ENCODE measurements at regions not wholly inside any gene's neighbourhood (a gene's known extent, or its start where the extent isn't known, plus 50 kb on each side); places are given as distances from the start of the nearest gene placed in this dataset.

DNA sequence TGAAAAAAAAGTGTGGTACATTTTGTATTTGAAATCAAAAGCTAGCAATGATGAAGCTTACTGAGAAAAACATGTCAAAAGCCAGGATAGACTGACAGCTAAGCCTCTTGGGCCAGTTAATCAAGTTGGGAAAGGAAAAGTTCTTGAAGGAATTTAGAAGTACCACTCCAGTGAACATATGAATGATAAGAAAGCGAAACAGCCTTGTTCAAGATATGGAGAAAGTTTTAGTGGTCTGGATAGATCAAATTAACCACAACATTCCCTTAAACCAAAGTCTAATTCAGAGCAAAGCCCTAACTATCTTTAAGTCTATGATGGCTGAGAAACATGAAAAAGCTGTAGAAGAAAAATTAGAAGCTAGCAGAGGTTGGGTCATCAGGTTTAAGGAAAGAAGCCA is 268.3 kb downstream of the PDHA2 start:
- Histone ChIP-seq H2AFZ (ENCODE audit: low read length) (no peak overlapping the region), H3K18ac (ENCODE audit: low read length) (no peak overlapping the region), H3K4me1 (ENCODE audit: control insufficient read depth in 2 of 2, insufficient read depth in 1 of 2, low read depth in 1 of 2, low read length in 2 of 2) (no peaks in the 10 kb centered on the region), H3K27ac (replicated peaks; ENCODE audit: low read length) (no peak overlapping the region), H3K4ac (ENCODE audit: low read length) (no peak overlapping the region), H3K36me3 (replicated peaks in 1 of 2; ENCODE audit: control insufficient read depth in 2 of 2, insufficient read depth in 2 of 2, low read length in 2 of 2) (no peaks in the 10 kb centered on the region), H3K4me3 (ENCODE audit: low read length in 2 of 2) (no peak overlapping the region), H2BK5ac (ENCODE audit: low read length) (no peak overlapping the region), H2BK15ac (ENCODE audit: low read length) (no peak overlapping the region), H3K4me2 (ENCODE audit: insufficient read depth, low read length, poor library complexity, severe bottlenecking) (no peak overlapping the region), H3K9me3 (replicated peaks in 1 of 2; ENCODE audit: control insufficient read depth in 2 of 2, insufficient read depth in 1 of 2, low read depth in 1 of 2, low read length in 2 of 2) (peaks cover 0 to 5% of the 10 kb centered on the region in 2 donors), H4K8ac (ENCODE audit: low read depth, low read length) (no peak overlapping the region), H2BK120ac (ENCODE audit: low read depth, low read length) (no peak overlapping the region), H2BK12ac (ENCODE audit: low read length) (no peak overlapping the region), H2AK5ac (ENCODE audit: low read depth, low read length) (no peak overlapping the region), H3K23ac (ENCODE audit: low read depth, low read length, poor library complexity) (no peak overlapping the region), H3K9ac (ENCODE audit: low read depth, low read length, poor library complexity) (no peak overlapping the region), H3K27me3 (ENCODE audit: control insufficient read depth in 3 of 3, insufficient read depth in 3 of 3, low read depth in 1 of 3, low read length in 3 of 3) (no peaks in the 10 kb centered on the region), H4K91ac (ENCODE audit: low read depth, low read length, poor library complexity) (no peak overlapping the region), H3K79me1 (ENCODE audit: low read depth, low read length) (no peaks in the 10 kb centered on the region), H3K14ac (ENCODE audit: low read length) (no peak overlapping the region)
- WGBS, 2 donors (ENCODE audit: extremely low coverage in 2 of 2, insufficient read length in 2 of 2, insufficient replicate concordance in 1 of 2) = no CpG with 5 or more reads among the region's 1 CpG
- DNase-seq (ENCODE audit: low spot score) = no peak

- H3K4me2 ChIP-seq (ENCODE audit: insufficient read depth, low read length, poor library complexity, severe bottlenecking) = no peak overlapping the region
- no peaks in the 10 kb centered on the region for H3K36me3 ChIP-seq (replicated peaks in 1 of 2; ENCODE audit: control insufficient read depth in 2 of 2, insufficient read depth in 2 of 2, low read length in 2 of 2)
- H3K18ac ChIP-seq (ENCODE audit: low read length) = no peak overlapping the region
- no peak for DNase-seq (ENCODE audit: low spot score)
- no peaks in the 10 kb centered on the region for H3K27me3 ChIP-seq (ENCODE audit: control insufficient read depth in 3 of 3, insufficient read depth in 3 of 3, low read depth in 1 of 3, low read length in 3 of 3)
- H3K9ac ChIP-seq (ENCODE audit: low read depth, low read length, poor library complexity) = no peak overlapping the region
- no peak overlapping the region for H2AFZ ChIP-seq (ENCODE audit: low read length)
- no peak overlapping the region for H3K14ac ChIP-seq (ENCODE audit: low read length)
- H2BK15ac ChIP-seq (ENCODE audit: low read length) = no peak overlapping the region
- H3K4me3 ChIP-seq (ENCODE audit: low read length in 2 of 2) = no peak overlapping the region
- H2BK5ac ChIP-seq (ENCODE audit: low read length) = no peak overlapping the region
- no peak overlapping the region for H4K91ac ChIP-seq (ENCODE audit: low read depth, low read length, poor library complexity)
- H2AK5ac ChIP-seq (ENCODE audit: low read depth, low read length) = no peak overlapping the region
- H2BK120ac ChIP-seq (ENCODE audit: low read depth, low read length) = no peak overlapping the region
- no peaks in the 10 kb centered on the region for H3K79me1 ChIP-seq (ENCODE audit: low read depth, low read length)
- H3K9me3 ChIP-seq (replicated peaks in 1 of 2; ENCODE audit: control insufficient read depth in 2 of 2, insufficient read depth in 1 of 2, low read depth in 1 of 2, low read length in 2 of 2) = peaks cover 0 to 5% of the 10 kb centered on the region in 2 donors
- H3K23ac ChIP-seq (ENCODE audit: low read depth, low read length, poor library complexity) = no peak overlapping the region
- H4K8ac ChIP-seq (ENCODE audit: low read depth, low read length) = no peak overlapping the region
- H3K27ac ChIP-seq (replicated peaks; ENCODE audit: low read length) = no peak overlapping the region
- no peak overlapping the region for H3K4ac ChIP-seq (ENCODE audit: low read length)
- no peaks in the 10 kb centered on the region for H3K4me1 ChIP-seq (ENCODE audit: control insufficient read depth in 2 of 2, insufficient read depth in 1 of 2, low read depth in 1 of 2, low read length in 2 of 2)
- H2BK12ac ChIP-seq (ENCODE audit: low read length) = no peak overlapping the region
Measured at GRCh38 chr4:96112631-96113030, 272.7 kb downstream of the PDHA2 start.

DNA sequence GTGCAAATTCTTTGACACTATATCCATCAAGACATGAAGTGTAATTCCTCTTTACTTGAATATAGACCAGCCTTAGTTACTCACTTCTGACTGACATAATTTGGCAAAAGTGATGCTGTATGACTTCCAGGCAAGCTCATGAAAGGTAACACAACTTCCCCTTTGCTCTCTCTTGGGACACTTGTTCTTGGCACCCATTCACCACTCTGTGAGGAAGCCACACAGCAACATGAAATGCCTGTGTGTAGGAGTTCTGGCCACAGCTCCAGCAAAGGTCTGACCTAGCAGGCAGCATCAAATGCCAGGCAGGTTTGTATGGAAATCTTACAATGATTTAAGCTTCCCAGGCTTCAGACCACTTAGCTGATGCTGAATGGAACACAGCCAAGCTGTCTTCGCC is 280.3 kb downstream of the PDHA2 start:
- Histone ChIP-seq H2BK5ac (ENCODE audit: low read length) (no peak overlapping the region), H3K9me3 (replicated peaks in 1 of 2; ENCODE audit: control insufficient read depth in 2 of 2, insufficient read depth in 1 of 2, low read depth in 1 of 2, low read length in 2 of 2) (no peaks in the 10 kb centered on the region), H3K79me1 (ENCODE audit: low read depth, low read length) (no peaks in the 10 kb centered on the region), H3K18ac (ENCODE audit: low read length) (no peak overlapping the region), H3K27me3 (ENCODE audit: control insufficient read depth in 3 of 3, insufficient read depth in 3 of 3, low read depth in 1 of 3, low read length in 3 of 3) (no peaks in the 10 kb centered on the region), H3K23ac (ENCODE audit: low read depth, low read length, poor library complexity) (no peak overlapping the region), H3K4me3 (ENCODE audit: low read length in 2 of 2) (no peak overlapping the region), H2AFZ (ENCODE audit: low read length) (no peak overlapping the region), H3K4me1 (ENCODE audit: control insufficient read depth in 2 of 2, insufficient read depth in 1 of 2, low read depth in 1 of 2, low read length in 2 of 2) (no peaks in the 10 kb centered on the region), H2BK120ac (ENCODE audit: low read depth, low read length) (no peak overlapping the region), H3K36me3 (replicated peaks in 1 of 2; ENCODE audit: control insufficient read depth in 2 of 2, insufficient read depth in 2 of 2, low read length in 2 of 2) (no peaks in the 10 kb centered on the region), H4K8ac (ENCODE audit: low read depth, low read length) (no peak overlapping the region), H3K14ac (ENCODE audit: low read length) (no peak overlapping the region), H3K27ac (replicated peaks; ENCODE audit: low read length) (no peak overlapping the region), H2BK15ac (ENCODE audit: low read length) (no peak overlapping the region), H4K91ac (ENCODE audit: low read depth, low read length, poor library complexity) (no peak overlapping the region), H3K4ac (ENCODE audit: low read length) (no peak overlapping the region), H2BK12ac (ENCODE audit: low read length) (no peak overlapping the region), H3K9ac (ENCODE audit: low read depth, low read length, poor library complexity) (no peak overlapping the region), H3K4me2 (ENCODE audit: insufficient read depth, low read length, poor library complexity, severe bottlenecking) (no peak overlapping the region), H2AK5ac (ENCODE audit: low read depth, low read length) (no peak overlapping the region)
- no peak for DNase-seq (ENCODE audit: low spot score)
- no CpG with 5 or more reads among the region's 1 CpG for WGBS, 2 donors (ENCODE audit: extremely low coverage in 2 of 2, insufficient read length in 2 of 2, insufficient replicate concordance in 1 of 2)

DNA sequence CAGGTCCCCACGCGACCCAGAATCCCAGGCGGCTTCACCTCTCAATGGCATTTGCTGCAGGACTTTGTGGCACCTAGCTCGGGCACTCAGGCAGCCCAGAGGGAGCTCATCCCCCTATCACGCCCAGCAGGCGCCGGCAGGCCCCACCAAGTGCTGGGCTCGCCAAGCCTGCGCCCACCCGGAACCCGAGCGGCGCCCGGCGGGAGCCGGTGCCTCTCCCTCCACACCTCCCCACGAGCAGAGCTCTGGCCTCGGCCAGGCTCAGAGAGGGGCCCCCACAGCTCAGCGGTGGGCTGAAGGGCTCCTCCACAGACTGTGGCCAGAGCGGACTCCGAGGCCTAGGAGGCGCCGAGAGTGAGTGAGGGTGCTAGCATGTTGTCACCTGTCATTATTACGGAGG is 286.3 kb downstream of the PDHA2 start:
- H4K8ac ChIP-seq (ENCODE audit: low read depth, low read length) = no peak overlapping the region
- no peak overlapping the region for H3K14ac ChIP-seq (ENCODE audit: low read length)

More for the DNA sequence above, 286.3 kb downstream of the PDHA2 start:
- DNase-seq (ENCODE audit: low spot score) = no peak
- no CpG with 5 or more reads among the region's 24 CpGs for WGBS, 2 donors (ENCODE audit: extremely low coverage in 2 of 2, insufficient read length in 2 of 2, insufficient replicate concordance in 1 of 2)
- H3K4me2 ChIP-seq (ENCODE audit: insufficient read depth, low read length, poor library complexity, severe bottlenecking) = no peak overlapping the region
- H2BK12ac ChIP-seq (ENCODE audit: low read length) = no peak overlapping the region
- H3K4ac ChIP-seq (ENCODE audit: low read length) = no peak overlapping the region
- H3K27me3 ChIP-seq (ENCODE audit: control insufficient read depth in 3 of 3, insufficient read depth in 3 of 3, low read depth in 1 of 3, low read length in 3 of 3) = no peaks in the 10 kb centered on the region
- no peak overlapping the region for H2AK5ac ChIP-seq (ENCODE audit: low read depth, low read length)
- H3K4me3 ChIP-seq (ENCODE audit: low read length in 2 of 2) = no peak overlapping the region
- no peaks in the 10 kb centered on the region for H3K79me1 ChIP-seq (ENCODE audit: low read depth, low read length)
- H2BK120ac ChIP-seq (ENCODE audit: low read depth, low read length) = no peak overlapping the region
- H3K27ac ChIP-seq (replicated peaks; ENCODE audit: low read length) = no peak overlapping the region
- H3K9me3 ChIP-seq (replicated peaks in 1 of 2; ENCODE audit: control insufficient read depth in 2 of 2, insufficient read depth in 1 of 2, low read depth in 1 of 2, low read length in 2 of 2) = no peaks in the 10 kb centered on the region
- H3K9ac ChIP-seq (ENCODE audit: low read depth, low read length, poor library complexity) = no peak overlapping the region
- H2BK15ac ChIP-seq (ENCODE audit: low read length) = no peak overlapping the region
- no peak overlapping the region for H2AFZ ChIP-seq (ENCODE audit: low read length)
- H3K4me1 ChIP-seq (ENCODE audit: control insufficient read depth in 2 of 2, insufficient read depth in 1 of 2, low read depth in 1 of 2, low read length in 2 of 2) = no peaks in the 10 kb centered on the region
- no peak overlapping the region for H2BK5ac ChIP-seq (ENCODE audit: low read length)
- H4K91ac ChIP-seq (ENCODE audit: low read depth, low read length, poor library complexity) = no peak overlapping the region
- no peak overlapping the region for H3K23ac ChIP-seq (ENCODE audit: low read depth, low read length, poor library complexity)
- no peaks in the 10 kb centered on the region for H3K36me3 ChIP-seq (replicated peaks in 1 of 2; ENCODE audit: control insufficient read depth in 2 of 2, insufficient read depth in 2 of 2, low read length in 2 of 2)
- no peak overlapping the region for H3K18ac ChIP-seq (ENCODE audit: low read length)
